SJSA1 (cell line): ENCODE measurements at regions not wholly inside any gene's neighbourhood (a gene's known extent, or its start where the extent isn't known, plus 50 kb on each side); places are given as distances from the start of the nearest gene placed in this dataset.

Experiments
- DNase-seq, 2 experiments: peaks; one replicate each; pipeline ENCODE4 v3.0.0-alpha.2; 2015 to 2020; ENCODE audit warnings: low spot score in 2 of 2, low read depth in 1 of 2
- H3K27ac ChIP-seq: fragments of 250-450 bp; sonication (Bioruptor Pico); 2 replicates; pipeline ENCODE4 v1.5.1; 2020; ENCODE audit warnings: mild to moderate bottlenecking, moderate library complexity
- H3K27me3 ChIP-seq: fragments of 250-450 bp; sonication (Bioruptor Pico); replicated peaks from 2 replicates; pipeline ENCODE4 v1.5.1; 2020; ENCODE audit warnings: mild to moderate bottlenecking, moderate library complexity
- H3K36me3 ChIP-seq: fragments of 250-450 bp; sonication (Bioruptor Pico); 2 replicates; pipeline ENCODE4 v1.5.1; 2020; ENCODE audit warnings: mild to moderate bottlenecking
- H3K4me1 ChIP-seq: fragments of 250-450 bp; sonication (Bioruptor Pico); replicated peaks from 2 replicates; pipeline ENCODE4 v1.6.1; 2021; ENCODE audit warnings: mild to moderate bottlenecking
- H3K4me3 ChIP-seq: fragments of 250-450 bp; sonication (Bioruptor Pico); 2 replicates; pipeline ENCODE4 v1.5.1; 2020; ENCODE audit warnings: mild to moderate bottlenecking
- H3K9me3 ChIP-seq: fragments of 250-450 bp; sonication (Bioruptor Pico); replicated peaks from 2 replicates; pipeline ENCODE4 v1.5.1; 2020; ENCODE audit warnings: mild to moderate bottlenecking

GRCh38 chr6:110044096-110044495 lies 66.0 kb downstream of the GPR6 start:
- Histone ChIP-seq H3K27ac (no peak overlapping the region), H3K27me3 (no peaks in the 10 kb centered on the region), H3K9me3 (no peaks in the 10 kb centered on the region), H3K36me3 (no peaks in the 10 kb centered on the region), H3K4me1 (no peaks in the 10 kb centered on the region), H3K4me3 (no peak overlapping the region)
- no peak for DNase-seq

- H3K27me3 ChIP-seq = no peaks in the 10 kb centered on the region
- no peak overlapping the region for H3K27ac ChIP-seq
- no peak for DNase-seq
- no peaks in the 10 kb centered on the region for H3K36me3 ChIP-seq
- no peaks in the 10 kb centered on the region for H3K4me1 ChIP-seq
- no peaks in the 10 kb centered on the region for H3K9me3 ChIP-seq
- H3K4me3 ChIP-seq = no peak overlapping the region
Observed at GRCh38 chr6:110044622-110045021, 66.5 kb downstream of the GPR6 start.

DNA sequence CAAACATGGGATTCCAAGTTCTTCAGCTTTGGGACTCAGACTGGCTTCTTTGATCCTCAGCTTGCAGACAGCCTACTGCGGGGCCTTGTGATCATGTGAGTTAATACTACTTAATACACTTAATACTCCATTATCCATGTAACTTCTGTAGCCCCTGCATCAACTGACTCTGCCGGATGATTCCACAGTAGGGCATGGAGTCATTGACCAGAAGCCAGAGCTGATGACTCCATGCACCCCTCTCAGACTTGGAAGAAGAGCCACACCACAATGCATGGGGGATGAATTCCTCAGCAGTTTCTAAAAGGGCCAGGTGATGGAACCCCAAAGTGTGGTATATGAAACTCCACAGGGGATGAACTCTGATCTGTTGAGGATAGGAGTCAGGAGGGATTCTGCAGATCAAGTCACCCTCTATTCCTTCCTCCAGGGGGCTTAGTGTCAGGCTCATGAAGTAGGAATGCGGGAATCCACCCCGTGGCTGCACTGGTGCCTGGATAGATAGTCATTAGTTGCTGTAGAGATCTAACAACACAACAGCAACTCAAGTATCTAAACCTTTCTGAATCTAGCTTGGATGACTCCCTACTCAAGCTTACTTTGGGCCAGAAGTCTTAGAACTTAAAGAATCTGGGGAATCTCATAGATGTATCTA lies 70.2 kb downstream of the GPR6 start:
- Histone ChIP-seq H3K36me3 (no peaks in the 10 kb centered on the region), H3K9me3 (no peaks in the 10 kb centered on the region), H3K4me3 (no peak overlapping the region), H3K4me1 (no peaks in the 10 kb centered on the region), H3K27ac (no peak overlapping the region), H3K27me3 (no peaks in the 10 kb centered on the region)
- no peak for DNase-seq

DNA sequence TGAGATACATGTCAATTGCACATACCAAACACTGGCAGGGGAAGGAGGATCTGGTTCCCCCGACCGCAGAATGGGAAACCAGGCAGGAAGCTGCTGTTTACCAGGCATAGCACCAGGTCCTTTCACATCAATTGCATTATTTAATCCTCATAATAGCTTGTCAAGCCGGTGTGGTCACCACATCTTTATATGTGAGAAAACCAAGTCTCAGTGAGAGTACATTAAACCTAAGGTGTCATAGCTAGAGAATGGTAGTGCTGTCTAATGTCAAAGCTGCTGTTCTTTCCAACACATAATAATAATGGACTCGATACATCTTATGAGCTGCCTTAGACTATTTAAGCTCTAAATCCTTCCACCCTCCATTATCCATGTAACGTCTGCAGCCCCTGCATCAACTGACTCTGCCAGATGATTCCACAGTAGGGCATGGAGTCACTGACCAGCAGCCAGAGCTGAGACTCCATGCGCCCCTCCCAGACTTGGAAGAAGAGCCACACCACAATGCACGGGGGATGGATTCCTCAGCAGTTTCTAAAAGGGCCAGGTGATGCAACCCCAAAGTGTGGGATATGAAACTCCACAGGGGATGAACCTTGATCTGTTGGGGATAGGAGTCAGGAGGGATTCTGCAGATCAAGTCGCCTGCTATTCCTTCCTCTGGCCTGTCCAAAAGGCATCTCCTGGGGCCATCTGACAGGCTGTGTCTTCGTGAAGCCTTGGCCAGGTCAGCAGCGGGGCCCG lies 71.8 kb downstream of the GPR6 start:
- H3K4me3 ChIP-seq = no peak overlapping the region
- H3K27ac ChIP-seq = no peak overlapping the region
- no peaks in the 10 kb centered on the region; the same call in 1 of the 2 replicates for H3K27me3 ChIP-seq
- DNase-seq = no peak
- no peaks in the 10 kb centered on the region for H3K36me3 ChIP-seq
- H3K9me3 ChIP-seq = no peaks in the 10 kb centered on the region
- no peaks in the 10 kb centered on the region for H3K4me1 ChIP-seq
